CD8-positive, alpha-beta memory T cell (primary cell): ENCODE measurements at regions not wholly inside any gene's neighbourhood (a gene's known extent, or its start where the extent isn't known, plus 50 kb on each side); places are given as distances from the start of the nearest gene placed in this dataset.
"Not testable (repeated sequence)": the region's sequence is repeated elsewhere in the genome, so short reads cannot be mapped to it uniquely, and the experiment has no call there.

ENCODE experiments used
- CTCF ChIA-PET: fragments of 350-600 bp; sonication (Branson Sonifier 250); formaldehyde crosslinking; loops from one replicate; lab custom pipeline; 2021; ENCODE audit warnings: antibody characterized with exemption; lab: Charles Lee
- POLR2A ChIA-PET: fragments of 350-600 bp; sonication (Branson Sonifier 250); formaldehyde crosslinking; loops from one replicate; lab custom pipeline; 2021; ENCODE audit warnings: antibody characterized with exemption; lab: Charles Lee
- DNase-seq, 5 donors: peaks; one replicate each; pipeline versions ENCODE4 v3.0.0 to v3.0.0-alpha.2; 2020 to 2022; ENCODE audit warnings: mixed read lengths in 1 of 5
- H3K27ac ChIP-seq: one replicate; pipeline ENCODE4 v1.7.0; 2013; ENCODE audit warnings: low read depth, mild to moderate bottlenecking, low read length, moderate library complexity
- H3K27me3 ChIP-seq: 2 replicates; pipeline ENCODE4 v1.7.0; 2013; ENCODE audit warnings: low read length, mild to moderate bottlenecking; ENCODE audit not compliant: insufficient read depth, poor library complexity, severe bottlenecking
- H3K36me3 ChIP-seq: 2 replicates; pipeline ENCODE4 v1.7.0; 2013; ENCODE audit warnings: mild to moderate bottlenecking, low read length, moderate library complexity; ENCODE audit not compliant: insufficient read depth
- H3K4me1 ChIP-seq: 2 replicates; pipeline ENCODE4 v1.7.0; 2013; ENCODE audit warnings: mild to moderate bottlenecking, low read length, moderate library complexity; ENCODE audit not compliant: insufficient read depth
- H3K4me3 ChIP-seq: 2 replicates; pipeline ENCODE4 v1.7.0; 2013; ENCODE audit warnings: mild to moderate bottlenecking, low read length
- H3K9me3 ChIP-seq: 2 replicates; pipeline ENCODE4 v1.7.0; 2013; ENCODE audit warnings: mild to moderate bottlenecking, low read length
- H3K27ac Mint-ChIP-seq, 8 donors: one replicate each; pipeline ENCODE4 v1.8.0; 2020 to 2021; ENCODE audit warnings: mixed read lengths in 8 of 8, mild to moderate bottlenecking in 6 of 8, inconsistent platforms in 3 of 8, moderate library complexity in 3 of 8
- H3K27me3 Mint-ChIP-seq, 2 donors: one replicate each; pipeline ENCODE4 v1.8.0; 2020 to 2021; ENCODE audit warnings: mixed read lengths in 2 of 2, mild to moderate bottlenecking in 1 of 2, moderate library complexity in 1 of 2
- H3K36me3 Mint-ChIP-seq, 3 donors: one replicate each; pipeline ENCODE4 v1.8.0; 2020 to 2021; ENCODE audit warnings: mixed read lengths in 3 of 3, inconsistent platforms in 1 of 3, mild to moderate bottlenecking in 1 of 3
- H3K4me1 Mint-ChIP-seq, 3 donors: one replicate each; pipeline ENCODE4 v1.8.0; 2020 to 2021; ENCODE audit warnings: mixed read lengths in 3 of 3, inconsistent platforms in 1 of 3, mild to moderate bottlenecking in 1 of 3
- H3K4me3 Mint-ChIP-seq, 7 donors: one replicate each; pipeline ENCODE4 v1.8.0; 2020 to 2021; ENCODE audit warnings: mixed read lengths in 7 of 7, mild to moderate bottlenecking in 6 of 7, moderate library complexity in 4 of 7, inconsistent platforms in 2 of 7
- H3K9me3 Mint-ChIP-seq, 5 donors: one replicate each; pipeline ENCODE4 v1.8.0; 2020 to 2022; ENCODE audit warnings: mixed read lengths in 5 of 5, mild to moderate bottlenecking in 3 of 5, moderate library complexity in 2 of 5, inconsistent platforms in 1 of 5

DNA sequence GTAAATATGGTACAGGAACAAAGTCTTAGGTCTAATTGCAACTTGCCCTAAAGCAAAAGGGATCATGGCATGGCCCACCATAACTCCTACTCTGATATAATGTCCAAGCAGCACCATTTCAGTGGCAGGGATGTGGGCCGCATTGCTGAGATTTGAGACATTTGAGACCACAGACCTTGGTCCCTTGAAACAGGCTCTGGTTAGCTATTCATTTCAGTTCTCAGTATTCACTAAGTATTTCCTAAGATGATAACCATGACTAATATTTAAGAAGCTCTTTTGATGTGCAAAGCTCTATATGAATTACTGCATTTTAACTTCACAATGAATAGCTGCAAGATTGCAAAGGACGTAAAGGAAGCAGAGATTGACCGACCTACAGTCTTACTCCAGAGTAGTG lies 471.0 kb downstream of the SHISA9 start:
- no peaks in the 10 kb centered on the region for H3K4me1 ChIP-seq
- ChIA-PET POLR2A (no interaction called here), CTCF (no interaction called here)
- Mint-ChIP-seq H3K4me3 (no peak overlapping the region), H3K36me3 (no peaks in the 10 kb centered on the region), H3K27ac (no peak overlapping the region), H3K9me3 (peaks cover 0 to 33% (median 9%) of the 10 kb centered on the region in 5 donors), H3K4me1 (no peaks in the 10 kb centered on the region), H3K27me3 (no peaks in the 10 kb centered on the region)
- DNase-seq: no peak
- no peak overlapping the region for H3K27ac ChIP-seq
- H3K4me3 ChIP-seq: no peak overlapping the region
- no peaks in the 10 kb centered on the region for H3K36me3 ChIP-seq
- no peaks in the 10 kb centered on the region for H3K27me3 ChIP-seq
- H3K9me3 ChIP-seq: no peaks in the 10 kb centered on the region

- Mint-ChIP-seq H3K27ac (no peak overlapping the region), H3K27me3 (no peaks in the 10 kb centered on the region), H3K4me3 (no peak overlapping the region), H3K36me3 (no peaks in the 10 kb centered on the region), H3K4me1 (no peaks in the 10 kb centered on the region), H3K9me3 (peaks cover 2 to 28% (median 17%) of the 10 kb centered on the region in 5 donors)
- Histone ChIP-seq H3K9me3 (no peaks in the 10 kb centered on the region), H3K27ac (no peak overlapping the region), H3K4me3 (no peak overlapping the region), H3K27me3 (no peaks in the 10 kb centered on the region), H3K4me1 (no peaks in the 10 kb centered on the region), H3K36me3 (no peaks in the 10 kb centered on the region)
- POLR2A ChIA-PET: no interaction called here
- CTCF ChIA-PET: no interaction called here
- DNase-seq: no peak
These were observed 474.8 kb downstream of the SHISA9 start for GRCh38 chr16:13376174-13376573.

GRCh38 chr16:13377143-13377542 lies 475.7 kb downstream of the SHISA9 start:
- Mint-ChIP-seq H3K27me3 (no peaks in the 10 kb centered on the region), H3K36me3 (no peaks in the 10 kb centered on the region), H3K27ac (no peak overlapping the region), H3K9me3 (peaks cover 2 to 29% (median 16%) of the 10 kb centered on the region in 5 donors), H3K4me3 (no peak overlapping the region), H3K4me1 (no peaks in the 10 kb centered on the region)
- H3K27ac ChIP-seq: no peak overlapping the region
- no peaks in the 10 kb centered on the region for H3K9me3 ChIP-seq
- H3K36me3 ChIP-seq: no peaks in the 10 kb centered on the region
- CTCF ChIA-PET: no interaction called here
- no peak for DNase-seq
- H3K4me3 ChIP-seq: no peak overlapping the region
- POLR2A ChIA-PET: no interaction called here
- H3K4me1 ChIP-seq: no peaks in the 10 kb centered on the region
- H3K27me3 ChIP-seq: no peaks in the 10 kb centered on the region

DNA sequence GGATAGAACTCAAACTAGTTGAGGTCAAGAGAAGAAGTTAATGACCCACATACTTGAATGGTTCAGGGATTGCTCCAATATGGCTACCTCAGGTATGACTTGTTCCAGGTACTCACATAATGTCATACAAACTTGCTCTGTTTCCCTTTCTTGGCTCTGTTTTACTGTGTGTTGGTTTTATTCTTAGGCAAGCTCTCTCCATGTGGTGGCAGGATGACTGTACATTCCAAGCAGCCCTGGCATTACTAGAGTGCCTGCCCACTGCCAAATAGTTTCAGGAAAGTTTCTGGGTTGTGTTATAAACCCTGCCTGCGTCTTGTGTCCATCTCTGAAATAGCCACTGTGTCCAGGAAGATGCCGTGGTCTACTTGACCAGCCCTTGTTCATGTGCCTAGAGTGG lies 476.8 kb downstream of the SHISA9 start:
- Mint-ChIP-seq H3K9me3 (peaks cover 5 to 33% (median 17%) of the 10 kb centered on the region in 5 donors), H3K4me1 (no peaks in the 10 kb centered on the region), H3K4me3 (no peak overlapping the region), H3K27me3 (no peaks in the 10 kb centered on the region), H3K27ac (no peak overlapping the region), H3K36me3 (no peaks in the 10 kb centered on the region)
- POLR2A ChIA-PET: no interaction called here
- CTCF ChIA-PET: no interaction called here
- DNase-seq: no peak
- H3K27me3 ChIP-seq: no peaks in the 10 kb centered on the region
- H3K27ac ChIP-seq: no peak overlapping the region
- no peaks in the 10 kb centered on the region for H3K9me3 ChIP-seq
- H3K4me1 ChIP-seq: no peaks in the 10 kb centered on the region
- no peaks in the 10 kb centered on the region for H3K36me3 ChIP-seq
- H3K4me3 ChIP-seq: no peak overlapping the region

DNA sequence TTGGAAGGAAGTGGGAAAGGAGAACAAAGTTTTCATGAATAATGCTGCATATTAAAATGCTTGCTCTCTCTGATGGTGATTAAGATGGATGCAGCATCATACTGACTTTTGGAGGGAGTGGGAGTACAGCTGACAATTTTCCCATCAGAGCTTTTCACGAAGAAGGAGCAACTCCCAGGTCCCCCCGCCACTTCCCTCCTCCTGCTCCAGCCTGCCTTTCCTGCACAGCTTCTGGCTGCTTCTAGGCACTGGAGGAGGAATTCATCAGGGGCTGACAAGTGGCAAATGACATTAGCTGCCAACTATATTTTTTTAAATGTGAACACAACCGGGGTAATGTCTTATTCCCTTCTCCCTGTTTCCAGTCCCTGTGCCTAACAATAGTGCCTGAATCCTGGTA lies 477.9 kb downstream of the SHISA9 start:
- POLR2A ChIA-PET: no interaction called here
- H3K9me3 Mint-ChIP-seq: peaks cover 7 to 34% (median 23%) of the 10 kb centered on the region in 5 donors
- H3K4me1 Mint-ChIP-seq: no peaks in the 10 kb centered on the region
- Histone ChIP-seq H3K9me3 (no peaks in the 10 kb centered on the region), H3K27me3 (no peaks in the 10 kb centered on the region), H3K4me3 (no peak overlapping the region), H3K4me1 (no peaks in the 10 kb centered on the region), H3K27ac (no peak overlapping the region), H3K36me3 (no peaks in the 10 kb centered on the region)
- no peaks in the 10 kb centered on the region for H3K36me3 Mint-ChIP-seq
- H3K4me3 Mint-ChIP-seq: no peak overlapping the region
- CTCF ChIA-PET: no interaction called here
- no peak overlapping the region for H3K27ac Mint-ChIP-seq
- DNase-seq: no peak
- H3K27me3 Mint-ChIP-seq: no peaks in the 10 kb centered on the region

DNA sequence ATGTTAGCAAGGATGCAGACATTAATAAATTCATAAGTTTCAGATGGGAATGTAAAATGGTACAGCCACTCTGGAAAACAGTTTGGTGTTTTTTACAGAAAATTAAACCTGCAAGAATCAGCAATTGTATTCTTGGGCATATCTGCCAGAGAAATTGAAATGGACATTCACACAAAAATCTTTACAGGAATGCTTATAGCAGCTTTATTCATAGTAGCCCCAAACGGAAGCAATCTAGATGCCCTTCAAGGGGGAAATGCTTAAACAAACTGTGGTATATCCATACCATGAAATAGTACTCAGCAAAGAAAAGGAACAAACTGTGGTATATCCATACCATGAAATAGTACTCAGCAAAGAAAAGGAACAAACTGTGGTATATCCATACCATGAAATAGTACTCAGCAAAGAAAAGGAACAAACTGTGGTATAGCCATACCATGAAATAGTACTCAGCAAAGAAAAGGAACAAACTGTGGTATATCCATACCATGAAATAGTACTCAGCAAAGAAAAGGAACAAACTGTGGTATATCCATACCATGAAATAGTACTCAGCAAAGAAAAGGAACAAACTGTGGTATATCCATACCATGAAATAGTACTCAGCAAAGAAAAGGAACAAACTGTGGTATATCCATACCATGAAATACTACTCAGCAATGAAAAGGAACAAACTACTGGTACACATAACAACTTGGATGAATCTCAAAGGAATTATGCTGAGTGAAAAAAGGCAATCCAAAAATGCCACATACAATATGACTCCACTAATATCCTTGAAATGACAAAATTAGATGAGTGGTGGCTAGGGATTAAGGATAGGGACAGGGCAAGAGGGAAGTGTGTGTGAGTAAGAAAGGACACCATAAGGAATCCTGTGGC lies 484.0 kb downstream of the SHISA9 start:
- peaks cover 21 to 42% (median 40%) of the 10 kb centered on the region in 5 donors for H3K9me3 Mint-ChIP-seq
- H3K4me3 ChIP-seq, POLR2A ChIA-PET, H3K36me3 Mint-ChIP-seq, DNase-seq, H3K4me1 Mint-ChIP-seq, H3K27ac Mint-ChIP-seq, H3K27ac ChIP-seq, H3K36me3 ChIP-seq, H3K27me3 ChIP-seq, CTCF ChIA-PET, H3K4me1 ChIP-seq, H3K4me3 Mint-ChIP-seq, H3K27me3 Mint-ChIP-seq: not testable (repeated sequence)
- peaks cover 12% of the 10 kb centered on the region for H3K9me3 ChIP-seq

GRCh38 chr16:13390093-13390985 lies 488.9 kb downstream of the SHISA9 start:
- Histone ChIP-seq H3K4me1 (no peaks in the 10 kb centered on the region), H3K9me3 (peaks cover 6% of the 10 kb centered on the region), H3K27ac (no peak overlapping the region), H3K27me3 (no peaks in the 10 kb centered on the region), H3K4me3 (no peak overlapping the region), H3K36me3 (no peaks in the 10 kb centered on the region)
- no peaks in the 10 kb centered on the region for H3K27me3 Mint-ChIP-seq
- CTCF ChIA-PET: no interaction called here
- POLR2A ChIA-PET: no interaction called here
- peaks cover 11 to 25% (median 24%) of the 10 kb centered on the region in 5 donors for H3K9me3 Mint-ChIP-seq
- H3K4me1 Mint-ChIP-seq: no peaks in the 10 kb centered on the region
- DNase-seq: no peak
- H3K4me3 Mint-ChIP-seq: no peak overlapping the region
- no peak overlapping the region for H3K27ac Mint-ChIP-seq
- no peaks in the 10 kb centered on the region for H3K36me3 Mint-ChIP-seq

DNA sequence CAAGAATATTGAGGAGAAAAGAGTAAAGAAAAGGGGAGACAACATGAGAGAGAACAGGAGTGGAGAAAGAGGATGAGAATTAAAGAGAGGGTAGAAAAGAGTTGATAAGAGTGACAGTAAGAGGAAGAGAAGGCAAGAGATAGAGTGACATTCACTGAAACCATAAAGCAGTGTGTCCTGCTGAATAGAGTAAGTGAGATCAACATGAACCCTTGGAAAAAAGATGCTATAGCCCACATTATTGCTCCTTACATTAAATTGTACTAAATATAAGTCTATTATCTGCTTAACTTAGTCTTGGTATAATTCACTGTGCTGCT lies 489.5 kb downstream of the SHISA9 start:
- H3K36me3 ChIP-seq: no peaks in the 10 kb centered on the region
- no peak overlapping the region for H3K4me3 ChIP-seq
- H3K27ac ChIP-seq: no peak overlapping the region
- Mint-ChIP-seq H3K27me3 (no peaks in the 10 kb centered on the region), H3K27ac (no peak overlapping the region), H3K4me1 (no peaks in the 10 kb centered on the region), H3K9me3 (peaks cover 8 to 22% (median 20%) of the 10 kb centered on the region in 5 donors), H3K36me3 (no peaks in the 10 kb centered on the region), H3K4me3 (no peak overlapping the region)
- no peaks in the 10 kb centered on the region for H3K4me1 ChIP-seq
- ChIA-PET POLR2A (no interaction called here), CTCF (no interaction called here)
- no peak for DNase-seq
- H3K27me3 ChIP-seq: no peaks in the 10 kb centered on the region
- peaks cover under 1% of the 10 kb centered on the region for H3K9me3 ChIP-seq
